Mucosa of rectum (tissue), 2 donors: ENCODE measurements at regions not wholly inside any gene's neighbourhood (a gene's known extent, or its start where the extent isn't known, plus 50 kb on each side); places are given as distances from the start of the nearest gene placed in this dataset.
"Not testable (repeated sequence)": the region's sequence is repeated elsewhere in the genome, so short reads cannot be mapped to it uniquely, and the experiment has no call there.

Source experiments
- H3K27ac ChIP-seq, 2 donors: one replicate each; pipeline ENCODE4 v1.7.0; 2013; ENCODE audit warnings: inconsistent platforms in 2 of 2, low read depth in 2 of 2, low read length in 2 of 2
- H3K27me3 ChIP-seq, 2 donors: one replicate each; pipeline ENCODE4 v1.7.0; 2013; ENCODE audit warnings: low read length in 2 of 2; ENCODE audit not compliant: control insufficient read depth in 2 of 2, insufficient read depth in 2 of 2
- H3K36me3 ChIP-seq, 2 donors: one replicate each; pipeline ENCODE4 v1.7.0; 2013; ENCODE audit warnings: low read length in 2 of 2; ENCODE audit not compliant: control insufficient read depth in 2 of 2, insufficient read depth in 2 of 2
- H3K4me1 ChIP-seq, 2 donors: one replicate each; pipeline ENCODE4 v1.7.0; 2013; ENCODE audit warnings: low read length in 2 of 2, mild to moderate bottlenecking in 1 of 2; ENCODE audit not compliant: control insufficient read depth in 2 of 2, insufficient read depth in 2 of 2
- H3K4me3 ChIP-seq, 2 donors: one replicate each; pipeline ENCODE4 v1.7.0; 2013; ENCODE audit warnings: low read length in 2 of 2
- H3K9ac ChIP-seq, 2 donors: one replicate each; pipeline ENCODE4 v1.7.0; 2013; ENCODE audit warnings: low read length in 2 of 2, low read depth in 1 of 2, mild to moderate bottlenecking in 1 of 2
- H3K9me3 ChIP-seq, 2 donors: one replicate each; pipeline ENCODE4 v1.7.0; 2013; ENCODE audit warnings: low read length in 2 of 2; ENCODE audit not compliant: control insufficient read depth in 2 of 2
- donor health status: healthy.
- donor health status: Normal muscosa, but diverticular disease.

DNA sequence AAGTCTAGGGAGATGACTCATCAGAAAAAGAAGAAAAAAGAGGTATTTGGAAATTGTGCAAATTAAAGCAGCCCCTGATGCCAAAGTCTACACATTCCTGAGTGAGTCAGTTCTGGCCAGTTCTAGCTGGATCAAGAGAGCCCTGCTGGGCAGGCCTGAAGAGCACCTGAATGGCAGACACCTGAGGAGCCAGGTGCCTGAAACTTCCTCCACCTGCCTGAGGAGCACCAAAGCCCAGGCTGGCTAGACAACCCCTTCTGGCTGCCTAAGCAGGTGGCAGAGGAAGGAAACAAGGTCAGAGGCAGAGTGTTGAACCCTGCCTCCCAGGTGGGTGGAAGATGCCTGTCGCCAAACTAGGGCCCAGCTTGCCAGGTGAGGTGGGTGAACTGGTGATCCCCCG, 101.0 kb downstream of the LIMS4 start:
- H3K27me3 ChIP-seq: not testable (repeated sequence)

DNA sequence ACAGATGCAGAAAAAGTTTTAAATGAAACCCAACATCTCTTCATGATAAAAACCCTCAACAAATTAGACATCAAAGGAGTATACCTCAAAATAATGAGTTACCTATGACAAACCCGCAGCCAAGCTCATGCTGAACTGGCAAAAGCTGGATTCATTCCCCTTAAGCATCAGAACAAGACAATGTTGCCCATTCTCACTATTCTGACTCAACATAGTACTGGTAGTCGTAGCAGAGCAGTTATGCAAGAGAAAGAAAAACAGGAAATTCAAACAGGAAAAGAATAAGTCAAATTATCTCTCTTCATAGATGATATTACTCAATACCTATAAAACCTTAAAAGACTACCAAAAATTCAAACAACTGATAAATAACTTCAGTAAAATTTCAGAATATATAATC, 115.0 kb downstream of the LIMS4 start:
- not testable (repeated sequence) for H3K9me3 ChIP-seq, H3K4me1 ChIP-seq, H3K27ac ChIP-seq, H3K4me3 ChIP-seq, H3K36me3 ChIP-seq, H3K9ac ChIP-seq, H3K27me3 ChIP-seq

More for the DNA sequence above, 101.0 kb downstream of the LIMS4 start:
- H3K9me3 ChIP-seq, H3K27ac ChIP-seq, H3K36me3 ChIP-seq, H3K4me3 ChIP-seq, H3K4me1 ChIP-seq, H3K9ac ChIP-seq: not testable (repeated sequence)

DNA sequence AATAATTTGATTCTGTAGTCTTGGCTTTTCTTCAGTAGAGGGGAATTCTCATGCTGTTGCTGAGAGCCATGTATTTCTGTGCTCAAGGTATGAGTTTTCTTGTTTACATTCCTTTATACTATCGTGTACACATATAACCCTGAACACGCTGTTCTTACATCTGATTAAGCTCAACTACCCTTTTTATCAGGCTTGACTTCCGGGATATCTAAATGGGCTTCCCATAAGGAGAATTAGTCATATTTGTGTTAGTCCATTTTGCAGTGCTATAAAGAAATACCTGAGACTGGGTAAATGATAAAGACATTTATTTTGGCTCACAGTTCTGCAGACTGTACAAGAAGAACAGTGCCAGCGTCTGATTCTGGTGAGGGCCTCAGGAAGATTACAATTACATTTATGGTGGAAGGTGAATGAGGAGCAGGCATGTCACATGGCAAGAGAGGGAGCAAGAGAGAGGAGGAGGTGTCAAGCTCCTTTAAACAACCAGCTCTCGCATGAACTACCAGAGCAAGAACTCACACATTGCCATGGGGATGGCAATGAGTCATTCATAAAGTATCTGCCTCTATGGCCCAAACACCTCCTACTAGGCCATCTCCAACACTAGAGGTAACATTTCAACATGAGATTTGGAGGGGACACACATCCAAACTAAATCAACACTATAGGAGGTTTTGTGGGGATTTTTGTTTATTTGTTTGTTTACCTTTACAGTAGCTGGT, 118.2 kb downstream of the LIMS4 start:
- not testable (repeated sequence) for H3K4me1 ChIP-seq, H3K27ac ChIP-seq, H3K27me3 ChIP-seq, H3K4me3 ChIP-seq, H3K9ac ChIP-seq, H3K36me3 ChIP-seq, H3K9me3 ChIP-seq

DNA sequence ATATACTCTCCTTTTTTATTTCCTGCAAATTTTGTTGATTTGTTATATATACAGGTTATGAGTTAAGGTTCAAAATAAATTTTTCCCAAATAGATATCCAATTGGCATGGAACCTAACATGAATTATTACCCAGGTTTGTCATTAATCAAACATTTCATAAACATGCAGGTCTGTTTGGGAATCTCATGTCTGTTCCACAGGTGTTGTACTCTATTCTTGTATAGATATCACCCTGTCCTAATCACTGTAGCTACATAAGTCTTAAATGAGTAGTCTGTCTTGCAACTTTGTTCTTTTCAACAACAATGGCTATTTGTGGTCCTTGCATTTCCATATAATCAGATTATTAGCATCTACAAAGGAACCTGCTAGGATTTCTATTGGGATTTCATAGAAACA, 121.9 kb downstream of the LIMS4 start:
- not testable (repeated sequence) for H3K4me3 ChIP-seq, H3K36me3 ChIP-seq, H3K4me1 ChIP-seq, H3K9me3 ChIP-seq, H3K9ac ChIP-seq, H3K27ac ChIP-seq, H3K27me3 ChIP-seq

DNA sequence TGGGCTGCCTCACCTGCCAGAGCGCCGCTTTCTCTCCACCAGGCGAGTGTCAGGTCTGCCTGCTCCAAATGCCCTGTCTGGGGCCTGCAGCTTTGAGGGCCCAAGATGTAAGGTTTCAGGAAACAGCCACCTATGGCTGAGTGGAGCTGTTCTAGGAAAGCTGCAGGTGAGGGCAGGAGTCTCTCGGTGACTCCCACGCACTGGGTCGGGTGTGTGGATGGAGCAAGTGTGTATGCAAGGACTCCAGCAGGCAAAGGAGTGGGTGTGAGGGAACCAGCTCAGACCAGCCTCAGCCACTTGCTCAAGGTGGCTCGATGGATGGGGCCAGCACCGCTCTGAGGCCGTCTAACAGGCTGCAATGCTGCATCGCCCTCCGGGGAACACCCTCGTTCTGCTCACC, 123.7 kb downstream of the LIMS4 start:
- not testable (repeated sequence) for H3K4me1 ChIP-seq, H3K9me3 ChIP-seq, H3K9ac ChIP-seq, H3K27me3 ChIP-seq, H3K27ac ChIP-seq, H3K4me3 ChIP-seq, H3K36me3 ChIP-seq

DNA sequence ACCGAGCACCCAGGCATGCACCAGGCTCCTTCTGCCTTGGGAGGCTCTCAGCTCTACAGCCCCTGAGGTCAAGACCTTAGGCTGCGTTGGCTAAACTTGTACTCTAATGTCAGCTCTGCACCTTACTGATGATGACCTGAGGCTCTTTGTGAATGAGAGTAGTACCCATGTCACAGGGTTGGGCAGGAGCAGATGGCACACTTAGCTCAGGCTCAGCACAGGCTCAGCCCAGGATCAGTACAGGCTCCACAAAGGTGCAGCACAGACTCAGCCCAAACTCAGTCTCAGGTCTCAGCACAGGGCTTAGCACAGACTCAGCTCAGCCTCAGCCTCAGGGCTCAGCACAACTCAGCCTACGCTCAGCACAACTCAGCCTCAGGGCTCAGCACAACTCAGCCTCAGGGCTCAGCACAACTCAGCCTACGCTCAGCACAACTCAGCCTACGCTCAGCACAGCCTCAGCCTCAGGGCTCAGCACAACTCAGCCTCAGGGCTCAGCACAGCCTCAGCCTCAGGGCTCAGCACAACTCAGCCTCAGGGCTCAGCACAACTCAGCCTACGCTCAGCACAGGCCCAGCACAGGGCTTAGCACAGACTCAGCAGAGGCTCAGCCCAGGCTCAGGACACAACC, 128.1 kb downstream of the LIMS4 start:
- H3K9ac ChIP-seq, H3K36me3 ChIP-seq, H3K27ac ChIP-seq, H3K27me3 ChIP-seq, H3K9me3 ChIP-seq, H3K4me1 ChIP-seq, H3K4me3 ChIP-seq: not testable (repeated sequence)

DNA sequence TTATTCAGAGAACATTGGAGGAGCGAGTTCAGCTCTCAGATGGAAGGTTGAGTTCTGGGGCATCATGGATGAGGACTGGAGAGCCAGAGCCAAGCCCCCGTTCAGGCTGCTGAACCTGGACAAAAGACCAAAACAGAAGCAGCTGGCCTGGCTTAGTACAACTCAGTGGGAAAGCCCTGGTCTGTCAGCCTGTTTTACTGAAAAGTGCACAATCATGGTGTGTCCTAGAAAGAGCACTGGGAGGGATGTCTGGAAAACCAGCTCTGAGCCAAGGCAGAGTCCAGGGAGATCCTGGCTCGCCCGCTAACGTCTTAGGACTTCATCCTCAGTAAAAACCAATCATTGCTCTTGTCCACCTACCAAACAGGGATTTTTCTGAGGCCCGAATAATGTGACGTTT, 129.7 kb upstream of the MTLN start:
- not testable (repeated sequence) for H3K9me3 ChIP-seq, H3K4me3 ChIP-seq, H3K9ac ChIP-seq, H3K36me3 ChIP-seq, H3K27ac ChIP-seq, H3K4me1 ChIP-seq, H3K27me3 ChIP-seq

DNA sequence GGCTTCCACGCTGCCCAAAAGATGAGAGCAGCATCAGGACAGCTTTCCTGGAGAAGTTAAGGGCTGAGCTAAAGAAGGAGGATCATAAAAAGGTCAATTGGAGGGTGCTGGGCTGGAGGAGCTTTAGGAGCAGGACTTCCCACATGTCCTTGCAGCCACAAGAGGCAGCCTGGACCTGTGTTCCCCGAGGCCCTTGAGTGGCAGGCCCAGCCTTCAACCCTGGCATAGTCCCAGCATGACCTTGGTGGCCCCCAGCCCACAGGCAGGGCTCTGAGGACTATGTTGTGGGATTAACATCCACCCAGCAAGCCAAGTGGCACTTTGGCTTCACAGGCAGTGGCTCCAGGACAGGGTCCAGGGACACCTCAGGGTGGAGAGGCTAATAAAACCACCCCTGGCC, 126.8 kb upstream of the MTLN start:
- not testable (repeated sequence) for H3K4me1 ChIP-seq, H3K9ac ChIP-seq, H3K27ac ChIP-seq, H3K27me3 ChIP-seq, H3K4me3 ChIP-seq, H3K9me3 ChIP-seq, H3K36me3 ChIP-seq

DNA sequence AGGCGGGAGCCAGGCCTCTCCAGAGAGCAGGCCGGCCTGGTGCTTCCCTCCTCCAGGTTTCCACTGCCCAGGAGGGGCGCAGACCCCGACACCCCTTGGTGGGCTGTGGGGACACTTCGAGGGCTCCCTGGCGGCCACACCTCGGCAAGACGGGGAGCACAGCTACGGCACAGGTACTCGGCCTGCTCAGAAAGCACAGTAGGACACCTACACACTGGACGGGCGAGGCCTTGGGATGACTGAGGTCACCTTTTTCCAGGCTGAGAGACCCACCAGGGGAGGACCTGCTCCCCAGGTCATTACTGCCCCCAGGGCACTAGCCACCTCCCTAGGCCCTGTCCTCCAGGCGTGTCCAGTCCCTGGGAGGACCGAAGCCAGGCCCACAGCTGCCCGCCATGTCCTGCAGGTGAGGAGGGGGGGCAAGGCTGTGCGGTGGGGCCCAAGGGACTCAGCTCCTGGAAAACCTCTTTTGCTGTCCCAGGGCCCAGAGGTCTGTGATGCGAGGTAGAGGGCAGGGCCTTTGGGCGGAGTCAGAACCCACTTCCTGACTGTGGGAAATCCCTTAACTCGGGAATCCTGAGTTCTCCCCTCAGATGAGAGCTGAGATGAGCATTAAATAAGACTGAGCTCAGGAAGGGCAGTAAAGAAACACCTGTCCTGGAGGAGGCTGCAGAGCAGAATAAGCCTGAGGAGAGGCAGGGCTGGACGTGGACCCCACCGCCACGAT, 126.1 kb upstream of the MTLN start:
- not testable (repeated sequence) for H3K4me3 ChIP-seq, H3K27me3 ChIP-seq, H3K9me3 ChIP-seq, H3K9ac ChIP-seq, H3K36me3 ChIP-seq, H3K4me1 ChIP-seq
- peak overlapping the region in 1 of 2 donors; percentile 63 for H3K27ac ChIP-seq

DNA sequence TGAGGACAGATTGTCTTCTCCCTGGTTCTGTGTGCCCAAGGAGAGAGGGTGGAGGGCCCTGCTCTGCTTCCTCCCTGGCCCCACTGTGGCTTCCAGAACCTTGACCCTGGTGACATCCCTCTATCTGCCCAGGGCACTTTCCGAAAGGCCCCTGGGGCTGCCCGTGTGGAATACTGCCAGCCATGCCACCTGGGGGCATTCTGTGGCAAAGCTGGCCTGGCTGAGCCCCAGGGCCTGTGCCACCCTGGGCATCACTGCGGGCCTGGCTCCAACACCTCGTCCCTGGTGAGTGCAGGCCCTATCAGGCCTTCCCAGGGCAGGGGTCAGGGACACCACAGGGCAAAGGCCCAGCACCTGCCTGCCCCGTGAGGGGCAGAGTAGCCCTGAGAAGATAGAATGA, 123.7 kb upstream of the MTLN start:
- H3K9me3 ChIP-seq, H3K36me3 ChIP-seq, H3K9ac ChIP-seq, H3K4me1 ChIP-seq, H3K27ac ChIP-seq, H3K4me3 ChIP-seq, H3K27me3 ChIP-seq: not testable (repeated sequence)
